GM12874 (cell line): ENCODE measurements at regions not wholly inside any gene's neighbourhood (a gene's known extent, or its start where the extent isn't known, plus 50 kb on each side); places are given as distances from the start of the nearest gene placed in this dataset.

Experiments used
- TF ChIP-seq, protein P1 (sequence below): IDR thresholded peaks from 2 replicates; pipeline ENCODE4 v1.5.1; 2011; ENCODE audit warnings: low read depth, mild to moderate bottlenecking, control low read depth, low read length, moderate library complexity; ENCODE audit not compliant: insufficient read depth

DNA sequence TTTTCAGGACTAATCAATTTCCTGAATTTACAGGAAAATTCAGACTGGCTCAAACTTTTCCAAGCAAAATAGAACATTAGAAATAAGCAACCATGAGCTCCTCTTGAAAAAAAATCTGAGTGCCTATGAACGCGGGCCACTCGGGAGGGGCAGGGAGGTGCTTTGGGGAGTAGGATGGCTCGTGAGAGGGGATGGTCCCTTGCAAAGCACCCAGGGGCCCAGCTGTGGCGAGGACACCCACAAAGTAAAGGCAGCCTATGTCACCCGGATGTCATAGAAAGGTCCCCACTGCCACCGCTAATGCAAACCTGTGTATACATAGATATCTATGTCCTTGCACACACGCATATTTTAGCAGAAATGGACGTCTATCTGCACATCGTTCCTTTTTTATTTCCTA lies 309.9 kb downstream of the ADGRD1 start:
- TF ChIP-seq, protein P1, sequence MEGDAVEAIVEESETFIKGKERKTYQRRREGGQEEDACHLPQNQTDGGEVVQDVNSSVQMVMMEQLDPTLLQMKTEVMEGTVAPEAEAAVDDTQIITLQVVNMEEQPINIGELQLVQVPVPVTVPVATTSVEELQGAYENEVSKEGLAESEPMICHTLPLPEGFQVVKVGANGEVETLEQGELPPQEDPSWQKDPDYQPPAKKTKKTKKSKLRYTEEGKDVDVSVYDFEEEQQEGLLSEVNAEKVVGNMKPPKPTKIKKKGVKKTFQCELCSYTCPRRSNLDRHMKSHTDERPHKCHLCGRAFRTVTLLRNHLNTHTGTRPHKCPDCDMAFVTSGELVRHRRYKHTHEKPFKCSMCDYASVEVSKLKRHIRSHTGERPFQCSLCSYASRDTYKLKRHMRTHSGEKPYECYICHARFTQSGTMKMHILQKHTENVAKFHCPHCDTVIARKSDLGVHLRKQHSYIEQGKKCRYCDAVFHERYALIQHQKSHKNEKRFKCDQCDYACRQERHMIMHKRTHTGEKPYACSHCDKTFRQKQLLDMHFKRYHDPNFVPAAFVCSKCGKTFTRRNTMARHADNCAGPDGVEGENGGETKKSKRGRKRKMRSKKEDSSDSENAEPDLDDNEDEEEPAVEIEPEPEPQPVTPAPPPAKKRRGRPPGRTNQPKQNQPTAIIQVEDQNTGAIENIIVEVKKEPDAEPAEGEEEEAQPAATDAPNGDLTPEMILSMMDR = no peak

DNA sequence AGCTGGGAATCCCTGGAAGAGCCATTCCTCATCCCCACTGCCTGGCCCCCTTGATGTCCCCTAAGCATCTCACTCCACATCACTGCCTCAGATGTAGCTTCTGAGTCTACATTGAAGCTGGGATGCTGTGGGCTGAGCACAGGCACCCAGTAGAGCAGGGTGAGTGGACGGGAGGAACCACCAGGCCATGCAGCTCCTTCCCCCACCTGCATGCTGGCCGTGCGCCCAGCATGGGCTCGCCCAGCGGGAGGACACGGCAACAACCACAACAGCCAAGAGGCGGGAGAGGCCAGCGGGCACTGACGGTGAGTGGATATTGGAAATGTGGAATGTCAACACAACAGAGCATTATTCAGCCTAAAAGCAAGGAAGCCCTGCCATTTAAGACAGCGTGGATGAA lies 310.9 kb downstream of the ADGRD1 start:
- TF ChIP-seq, protein P1 = no peak

DNA sequence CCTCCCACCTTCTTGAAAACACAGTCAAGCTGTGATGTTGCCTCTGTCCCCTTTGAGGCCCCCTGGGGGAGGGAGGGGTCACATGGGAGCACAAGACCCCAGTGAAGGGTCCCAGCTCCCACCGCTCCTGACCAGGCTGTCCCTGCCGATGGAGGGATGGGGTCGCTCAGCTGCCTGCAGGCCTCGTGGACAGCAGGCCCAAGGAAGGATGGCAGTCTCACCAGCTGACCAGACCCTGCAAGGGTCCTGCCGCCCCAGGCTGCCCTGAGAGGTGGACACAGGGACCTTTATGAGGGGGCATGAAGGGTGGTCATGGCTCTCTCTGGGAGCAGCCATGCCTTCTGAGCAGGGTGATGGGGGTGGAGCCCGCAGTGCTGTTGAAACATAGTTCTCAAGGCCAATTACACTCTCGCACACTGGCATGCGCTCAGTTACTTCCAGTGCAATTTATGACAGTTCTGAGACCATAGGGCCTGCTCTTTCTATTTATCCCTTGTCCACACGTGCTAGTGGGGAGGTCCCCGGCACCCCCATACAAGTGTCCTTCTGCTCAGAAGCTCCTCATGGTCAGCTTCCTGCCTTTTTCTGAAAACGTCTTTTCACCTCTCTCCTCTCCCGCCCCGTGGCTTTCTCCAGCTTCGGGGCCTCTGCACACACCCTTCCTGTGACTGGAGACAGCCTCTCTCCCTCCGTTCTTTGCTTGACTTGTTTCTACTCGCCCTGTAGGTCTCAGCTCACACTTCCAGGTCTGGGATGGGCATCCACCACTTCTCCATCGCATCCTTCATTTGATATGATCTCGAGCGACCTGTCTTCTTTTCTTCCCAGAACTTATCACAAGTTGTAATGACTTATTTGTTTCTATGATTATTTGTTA lies 313.1 kb downstream of the ADGRD1 start:
- TF ChIP-seq, protein P1 = no peak

DNA sequence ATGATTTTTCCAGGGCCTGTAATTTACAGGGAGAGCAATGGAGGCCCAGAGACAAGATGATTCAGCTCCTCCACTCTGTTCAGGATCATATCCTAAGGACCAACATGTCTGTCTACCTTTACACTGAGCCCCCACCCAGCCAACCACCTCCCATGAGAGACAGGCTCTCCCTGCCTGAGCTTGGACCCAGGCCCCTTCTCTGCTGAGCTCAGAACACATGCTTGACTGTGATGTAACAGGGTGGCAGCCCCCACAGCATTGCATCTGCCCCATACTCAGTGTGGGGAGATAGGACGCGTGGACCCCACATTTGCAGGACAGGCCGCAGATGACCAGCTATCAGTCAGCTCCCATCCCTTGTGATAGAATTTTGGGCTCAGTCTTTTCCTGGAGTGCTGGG lies 313.9 kb downstream of the ADGRD1 start:
- TF ChIP-seq, protein P1 = no peak

DNA sequence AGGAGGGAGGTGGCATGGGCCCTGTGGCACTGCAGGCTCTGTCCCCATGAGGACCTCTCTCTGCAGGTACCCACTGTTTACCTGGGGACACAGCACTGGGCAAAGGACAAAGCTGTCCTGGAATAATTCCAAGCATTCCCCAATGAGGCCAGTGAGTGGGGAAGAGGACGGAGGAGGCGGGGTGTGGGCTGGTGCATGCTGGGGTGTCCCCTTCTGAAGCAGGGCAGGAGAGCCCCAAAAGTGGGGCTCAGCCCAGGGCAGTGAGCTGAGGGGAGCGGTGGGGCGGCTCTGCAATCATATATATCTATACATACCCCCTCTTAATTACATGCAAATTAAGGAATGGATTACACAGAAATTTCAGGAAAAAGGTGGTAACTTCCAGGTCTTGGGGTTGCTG lies 315.8 kb downstream of the ADGRD1 start:
- TF ChIP-seq, protein P1 = no peak

DNA sequence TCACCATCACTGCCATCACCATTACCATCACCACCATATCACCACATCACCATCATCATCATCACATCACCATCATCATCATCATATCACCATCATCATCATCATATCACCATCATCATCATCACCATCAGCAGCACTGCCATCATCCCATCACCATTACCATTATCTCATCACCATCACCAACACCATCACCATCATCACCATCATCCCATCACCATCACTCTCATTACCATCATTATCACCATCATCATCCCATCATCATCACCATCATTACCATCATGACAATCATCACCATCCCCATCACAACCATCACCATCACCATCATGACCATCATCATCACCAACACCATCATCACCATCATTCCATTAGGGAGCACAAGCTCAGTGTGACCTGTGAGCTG lies 318.0 kb downstream of the ADGRD1 start:
- TF ChIP-seq, protein P1 = no peak

DNA sequence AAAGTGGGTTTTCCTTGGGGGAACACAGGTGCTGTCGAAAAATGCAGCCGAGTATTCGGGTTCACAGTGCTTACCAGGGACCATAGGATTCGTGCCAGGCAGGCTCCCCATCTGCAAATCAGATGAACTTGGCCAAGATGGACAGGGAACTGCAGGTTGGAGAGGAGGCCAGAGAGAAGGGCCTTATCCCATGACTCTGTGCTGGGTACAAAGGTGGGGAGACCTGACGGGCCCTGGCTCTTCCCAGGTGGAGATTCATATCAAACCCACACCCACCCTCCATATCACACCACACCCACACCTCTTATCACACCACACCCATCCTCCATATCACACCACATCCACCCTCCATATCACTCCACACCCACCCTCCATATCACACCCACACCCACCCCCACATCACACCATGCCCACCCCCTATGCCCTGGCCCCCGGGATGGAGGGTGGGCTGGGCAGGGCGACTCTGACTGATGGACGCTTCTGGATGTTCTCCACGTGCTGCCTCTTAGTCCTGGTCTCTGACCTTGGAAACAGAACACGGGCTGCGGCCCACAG lies 319.7 kb downstream of the ADGRD1 start:
- TF ChIP-seq, protein P1 = no peak
